ENCODE measurements at regions not wholly inside any gene's neighbourhood (a gene's known extent, or its start where the extent isn't known, plus 50 kb on each side); places are given as distances from the start of the nearest gene placed in this dataset.

- no peak for DNase-seq (ENCODE audit: low spot score)
Observed at GRCh38 chr2:8256905-8257304, 425.0 kb upstream of the ID2 start.

- no peak for DNase-seq (ENCODE audit: low spot score)
Observed at GRCh38 chr2:8257502-8257901, 424.4 kb upstream of the ID2 start.

- DNase-seq (ENCODE audit: low spot score), result no peak
Observed at GRCh38 chr2:8258406-8258805, 423.4 kb upstream of the ID2 start.

GRCh38 chr2:8259106-8259840 lies 422.6 kb upstream of the ID2 start:
- no peak for DNase-seq (ENCODE audit: low spot score)

GRCh38 chr2:8259841-8260178 lies 422.0 kb upstream of the ID2 start:
- DNase-seq (ENCODE audit: low spot score), result no peak

- DNase-seq (ENCODE audit: low spot score), result no peak
Observed at GRCh38 chr2:8260213-8260612, 421.6 kb upstream of the ID2 start.

GRCh38 chr2:8263901-8264300 lies 418.0 kb upstream of the ID2 start:
- DNase-seq (ENCODE audit: low spot score), result no peak

GRCh38 chr2:8264981-8265380 lies 416.9 kb upstream of the ID2 start:
- no peak for DNase-seq (ENCODE audit: low spot score)

- no peak for DNase-seq (ENCODE audit: low spot score)
Observed at GRCh38 chr2:8265476-8266226, 416.2 kb upstream of the ID2 start.

- DNase-seq (ENCODE audit: low spot score), result no peak
Observed at GRCh38 chr2:8266563-8266962, 415.3 kb upstream of the ID2 start.

GRCh38 chr2:8267048-8267447 lies 414.8 kb upstream of the ID2 start:
- DNase-seq (ENCODE audit: low spot score), result peak; percentile 70

- no peak for DNase-seq (ENCODE audit: low spot score)
Observed at GRCh38 chr2:8267721-8268120, 414.1 kb upstream of the ID2 start.

GRCh38 chr2:8268172-8268783 lies 413.6 kb upstream of the ID2 start:
- DNase-seq (ENCODE audit: low spot score), result peak; percentile 55

GRCh38 chr2:8270699-8271098 lies 411.2 kb upstream of the ID2 start:
- DNase-seq (ENCODE audit: low spot score), result no peak

GRCh38 chr2:8271461-8271860 lies 410.4 kb upstream of the ID2 start:
- no peak for DNase-seq (ENCODE audit: low spot score)

- DNase-seq (ENCODE audit: low spot score), result no peak
Observed at GRCh38 chr2:8276026-8276425, 405.8 kb upstream of the ID2 start.

GRCh38 chr2:8277921-8278571 lies 403.8 kb upstream of the ID2 start:
- DNase-seq (ENCODE audit: low spot score), result no peak

- no peak for DNase-seq (ENCODE audit: low spot score)
Observed at GRCh38 chr2:8278709-8279354, 403.0 kb upstream of the ID2 start.

- no peak for DNase-seq (ENCODE audit: low spot score)
Observed at GRCh38 chr2:8279506-8279905, 402.4 kb upstream of the ID2 start.

GRCh38 chr2:8281234-8281633 lies 400.6 kb upstream of the ID2 start:
- DNase-seq (ENCODE audit: low spot score), result no peak

GRCh38 chr2:8281950-8282857 lies 399.7 kb upstream of the ID2 start:
- DNase-seq (ENCODE audit: low spot score), result no peak

All from COLO829 (cell line).